H9 (cell line): ENCODE measurements at regions not wholly inside any gene's neighbourhood (a gene's known extent, or its start where the extent isn't known, plus 50 kb on each side); places are given as distances from the start of the nearest gene placed in this dataset.

Experiments used
- DNase-seq: peaks from one replicate; pipeline ENCODE4 v3.0.0-alpha.2; 2017
- H2AFZ ChIP-seq: one replicate; pipeline ENCODE4 v1.6.1; 2013; ENCODE audit warnings: mild to moderate bottlenecking, low read length, control low read depth, moderate library complexity
- H2AK5ac ChIP-seq: 2 replicates; pipeline ENCODE4 v1.6.1; 2013; ENCODE audit warnings: low read length, control low read depth, mixed read lengths; ENCODE audit not compliant: insufficient read length
- H2BK120ac ChIP-seq: one replicate; pipeline ENCODE4 v1.6.1; 2013; ENCODE audit warnings: low read depth, mild to moderate bottlenecking, low read length, control low read depth, inconsistent platforms; ENCODE audit not compliant: poor library complexity, severe bottlenecking
- H2BK12ac ChIP-seq: 2 replicates; pipeline ENCODE4 v1.6.1; 2013; ENCODE audit warnings: low read length, control low read depth, mixed read lengths, low read depth; ENCODE audit not compliant: insufficient read length
- H2BK15ac ChIP-seq: 2 replicates; pipeline ENCODE4 v1.6.1; 2013; ENCODE audit warnings: low read depth, low read length, control low read depth
- H2BK20ac ChIP-seq: one replicate; pipeline ENCODE4 v1.6.1; 2013; ENCODE audit warnings: low read depth, mild to moderate bottlenecking, low read length, control low read depth, inconsistent platforms; ENCODE audit not compliant: poor library complexity, severe bottlenecking
- H2BK5ac ChIP-seq: 2 replicates; pipeline ENCODE4 v1.6.1; 2013; ENCODE audit warnings: low read length, control low read depth, mixed read lengths; ENCODE audit not compliant: insufficient read length
- H3K14ac ChIP-seq: 2 replicates; pipeline ENCODE4 v1.6.1; 2013; ENCODE audit warnings: low read length, control low read depth; ENCODE audit not compliant: insufficient read depth
- H3K18ac ChIP-seq: 2 replicates; pipeline ENCODE4 v1.6.1; 2013; ENCODE audit warnings: low read depth, mild to moderate bottlenecking, mixed read lengths, low read length, control low read depth; ENCODE audit not compliant: insufficient read length
- H3K23ac ChIP-seq: 2 replicates; pipeline ENCODE4 v1.6.1; 2013; ENCODE audit warnings: low read length, control low read depth, mixed read lengths, low read depth; ENCODE audit not compliant: insufficient read length
- H3K23me2 ChIP-seq: 2 replicates; pipeline ENCODE4 v1.6.1; 2013; ENCODE audit warnings: low read depth, mild to moderate bottlenecking, mixed read lengths, low read length, control low read depth; ENCODE audit not compliant: insufficient read length, poor library complexity, severe bottlenecking
- H3K27ac ChIP-seq: 2 replicates; pipeline ENCODE4 v1.5.1; 2013; ENCODE audit warnings: low read length, control low read depth, mixed read lengths, low read depth; ENCODE audit not compliant: insufficient read length
- H3K27me3 ChIP-seq: 2 replicates; pipeline ENCODE4 v1.6.1; 2013; ENCODE audit warnings: low read length, control low read depth, inconsistent platforms; ENCODE audit not compliant: insufficient read depth
- H3K4ac ChIP-seq: 2 replicates; pipeline ENCODE4 v1.6.1; 2013; ENCODE audit warnings: low read depth, mild to moderate bottlenecking, control low read depth, inconsistent platforms, low read length, moderate library complexity
- H3K4me1 ChIP-seq: 2 replicates; pipeline ENCODE4 v1.6.1; 2013; ENCODE audit warnings: low read length, control low read depth, inconsistent platforms; ENCODE audit not compliant: insufficient read depth
- H3K4me2 ChIP-seq: 2 replicates; pipeline ENCODE4 v1.6.1; 2013; ENCODE audit warnings: low read length, control low read depth, mixed read lengths; ENCODE audit not compliant: insufficient read length, insufficient read depth
- H3K56ac ChIP-seq: 2 replicates; pipeline ENCODE4 v1.6.1; 2013; ENCODE audit warnings: low read depth, mild to moderate bottlenecking, mixed read lengths, low read length, control low read depth; ENCODE audit not compliant: insufficient read length
- H3K79me1 ChIP-seq: 2 replicates; pipeline ENCODE4 v1.6.1; 2013; ENCODE audit warnings: low read depth, mild to moderate bottlenecking, moderate library complexity, low read length, control low read depth, inconsistent platforms; ENCODE audit not compliant: insufficient read depth, poor library complexity, severe bottlenecking
- H3K79me2 ChIP-seq: 2 replicates; pipeline ENCODE4 v1.6.1; 2013; ENCODE audit warnings: low read length, control low read depth, inconsistent platforms; ENCODE audit not compliant: insufficient read depth
- H3K9ac ChIP-seq: 2 replicates; pipeline ENCODE4 v1.6.1; 2013; ENCODE audit warnings: low read length, control low read depth, mixed read lengths; ENCODE audit not compliant: insufficient read length; ENCODE audit errors: extremely low read depth
- H3K9me3 ChIP-seq: one replicate; pipeline ENCODE4 v1.6.1; 2013; ENCODE audit warnings: low read depth, low read length, inconsistent platforms; ENCODE audit not compliant: control insufficient read depth
- H3T11ph ChIP-seq: one replicate; pipeline ENCODE4 v1.6.1; 2013; ENCODE audit warnings: mild to moderate bottlenecking, low read length, control low read depth, inconsistent platforms
- H4K20me1 ChIP-seq: one replicate; pipeline ENCODE4 v1.6.1; 2013; ENCODE audit not compliant: control insufficient read depth, insufficient read length, insufficient read depth
- H4K5ac ChIP-seq: 2 replicates; pipeline ENCODE4 v1.6.1; 2013; ENCODE audit warnings: low read depth, mild to moderate bottlenecking, mixed read lengths, low read length, control low read depth; ENCODE audit not compliant: insufficient read length
- H4K8ac ChIP-seq: replicated peaks from 2 replicates; pipeline ENCODE4 v1.6.1; 2013; ENCODE audit warnings: low read length, control low read depth, mixed read lengths, low read depth; ENCODE audit not compliant: insufficient read length
- H4K91ac ChIP-seq: 2 replicates; pipeline ENCODE4 v1.6.1; 2013; ENCODE audit warnings: low read depth, mild to moderate bottlenecking, moderate library complexity, mixed read lengths, low read length, control low read depth; ENCODE audit not compliant: insufficient read length
- H3K27ac Mint-ChIP-seq, 3 experiments: 2 replicates in 2 of 3; 3 replicates in 1 of 3; pipeline ENCODE4 v1.8.0; 2020 to 2021; ENCODE audit warnings: mixed read lengths in 3 of 3, mild to moderate bottlenecking in 1 of 3, moderate library complexity in 1 of 3
- H3K27me3 Mint-ChIP-seq: 2 replicates; pipeline ENCODE4 v1.8.0; 2021; ENCODE audit warnings: low read depth, mild to moderate bottlenecking, moderate library complexity, mixed read lengths
- H3K36me3 Mint-ChIP-seq, 3 experiments: 2 replicates in 2 of 3; 3 replicates in 1 of 3; pipeline ENCODE4 v1.8.0; 2020 to 2021; ENCODE audit warnings: low read depth in 3 of 3, mixed read lengths in 3 of 3; ENCODE audit not compliant: insufficient read depth in 1 of 3
- H3K4me1 Mint-ChIP-seq, 2 experiments: 2 replicates each; pipeline ENCODE4 v1.8.0; 2020; ENCODE audit warnings: mixed read lengths in 2 of 2
- H3K4me3 Mint-ChIP-seq, 2 experiments: 2 replicates in 1 of 2; 3 replicates in 1 of 2; pipeline ENCODE4 v1.8.0; 2020 to 2021; ENCODE audit warnings: mild to moderate bottlenecking in 2 of 2, mixed read lengths in 2 of 2, moderate library complexity in 1 of 2
- H3K9me3 Mint-ChIP-seq, 2 experiments: 2 replicates in 1 of 2; 3 replicates in 1 of 2; pipeline ENCODE4 v1.8.0; 2020; ENCODE audit warnings: mild to moderate bottlenecking in 2 of 2, mixed read lengths in 2 of 2, moderate library complexity in 1 of 2
- CTCF ChIP-seq: fragments of 200-600 bp; sonication (generic); conservative IDR thresholded peaks from 3 replicates; pipeline ENCODE4 v1.8.0; 2021; ENCODE audit warnings: antibody characterized with exemption, mild to moderate bottlenecking
- WGBS: extraction: QIAGEN DNeasy Blood & Tissue Kit; methylation state at CpG from one replicate; pipeline ENCODE4 v1.1.7; 2013; ENCODE audit warnings: missing lambda C conversion rate, low lambda C conversion rate, mixed read lengths; ENCODE audit not compliant: insufficient read length; ENCODE audit errors: extremely low coverage; 5-methylcytosine and 5-hydroxymethylcytosine counted together

GRCh38 chr1:95640746-95641145, 406.7 kb downstream of the RWDD3 start:
- Mint-ChIP-seq H3K27ac (peak overlapping the region in 1 of 3 experiments; percentile 79; a peak in 1 of 7 replicates), H3K4me1 (no peaks in the 10 kb centered on the region), H3K9me3 (no peaks in the 10 kb centered on the region; a peak in 1 of 5 replicates), H3K36me3 (no peaks in the 10 kb centered on the region; a peak in 2 of 7 replicates), H3K4me3 (no peak overlapping the region), H3K27me3 (no peaks in the 10 kb centered on the region)
- TF ChIP-seq CTCF, result no peak
- Histone ChIP-seq H3K4me2 (no peak overlapping the region), H2BK5ac (no peak overlapping the region), H3K9ac (no peak overlapping the region), H4K8ac (no peak overlapping the region), H3K27ac (no peak overlapping the region), H3K4ac (no peak overlapping the region), H3K23me2 (no peaks in the 10 kb centered on the region), H3K27me3 (no peaks in the 10 kb centered on the region), H3T11ph (no peak overlapping the region), H2BK15ac (no peak overlapping the region), H4K91ac (no peak overlapping the region), H2BK12ac (no peak overlapping the region), H2BK20ac (no peak overlapping the region), H2AK5ac (no peak overlapping the region), H4K20me1 (no peaks in the 10 kb centered on the region), H3K4me1 (no peaks in the 10 kb centered on the region), H3K56ac (no peak overlapping the region), H3K14ac (no peak overlapping the region), H3K18ac (no peak overlapping the region), H2AFZ (no peak overlapping the region), H2BK120ac (no peak overlapping the region), H3K23ac (no peak overlapping the region), H4K5ac (no peak overlapping the region), H3K79me1 (no peaks in the 10 kb centered on the region), H3K9me3 (no peaks in the 10 kb centered on the region), H3K79me2 (no peaks in the 10 kb centered on the region)
- no peak for DNase-seq
- WGBS, result no CpG with 5 or more reads among the region's 2 CpGs
